HG02943 (cell line): ENCODE measurements at regions not wholly inside any gene's neighbourhood (a gene's known extent, or its start where the extent isn't known, plus 50 kb on each side); places are given as distances from the start of the nearest gene placed in this dataset.
"Not testable (repeated sequence)": the region's sequence is repeated elsewhere in the genome, so short reads cannot be mapped to it uniquely, and the experiment has no call there.

Source experiments
- ATAC-seq: cut with Tn5 transposase; IDR thresholded peaks from one replicate; pipeline ENCODE4 v1.9.1; 2021; ENCODE audit warnings: mild to moderate bottlenecking, low read depth, moderate library complexity; ENCODE audit not compliant: unreplicated experiment

- ATAC-seq: no peak
These were observed 223.1 kb upstream of the AKR1E2 start for GRCh38 chr10:4602764-4603491.

DNA sequence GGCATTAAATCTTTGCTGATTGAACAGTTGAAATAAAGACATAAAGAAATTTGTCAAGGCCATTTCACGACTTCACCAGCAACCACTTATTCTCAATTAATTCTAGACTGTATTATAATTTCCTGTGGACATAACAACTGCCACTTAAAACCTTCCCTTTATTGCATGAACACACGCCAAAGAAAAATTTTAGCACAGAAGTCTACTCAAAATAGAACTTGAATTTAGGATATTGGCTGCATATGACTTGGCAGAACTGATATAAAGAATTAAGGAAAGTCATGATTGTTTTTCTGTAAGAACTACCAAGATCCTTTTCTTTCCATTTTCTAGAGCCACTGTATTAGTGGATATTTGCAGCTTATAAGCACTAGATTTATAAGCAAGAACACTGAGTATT is 226.5 kb upstream of the AKR1E2 start:
- ATAC-seq: no peak

- not testable (repeated sequence) for ATAC-seq
These were observed 228.1 kb upstream of the AKR1E2 start for GRCh38 chr10:4597898-4598297.

DNA sequence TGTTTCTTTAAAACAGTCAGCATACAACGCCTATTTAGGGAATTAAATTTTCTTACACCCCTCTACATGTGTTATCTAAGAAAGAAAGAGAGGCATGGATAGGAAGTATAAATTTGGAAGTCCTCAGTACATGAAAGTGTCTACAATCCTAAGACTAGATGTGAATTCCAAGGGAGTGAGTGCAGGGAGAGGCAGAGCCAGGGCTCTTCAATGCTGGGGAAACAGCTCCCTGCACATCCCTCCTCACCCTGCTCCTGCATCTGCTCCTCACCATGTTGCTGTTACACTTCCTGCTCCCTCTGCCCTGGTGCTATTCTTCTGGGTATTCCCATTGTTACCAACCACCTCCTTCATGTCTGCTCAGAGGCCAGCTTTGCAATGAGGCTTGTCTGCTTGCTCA is 229.1 kb upstream of the AKR1E2 start:
- no peak for ATAC-seq

- no peak for ATAC-seq
These were observed 230.2 kb upstream of the AKR1E2 start for GRCh38 chr10:4595719-4596319.

- no peak for ATAC-seq
These were observed 235.2 kb upstream of the AKR1E2 start for GRCh38 chr10:4590807-4591206.

- ATAC-seq: no peak
These were observed 237.2 kb upstream of the AKR1E2 start for GRCh38 chr10:4588824-4589223.

DNA sequence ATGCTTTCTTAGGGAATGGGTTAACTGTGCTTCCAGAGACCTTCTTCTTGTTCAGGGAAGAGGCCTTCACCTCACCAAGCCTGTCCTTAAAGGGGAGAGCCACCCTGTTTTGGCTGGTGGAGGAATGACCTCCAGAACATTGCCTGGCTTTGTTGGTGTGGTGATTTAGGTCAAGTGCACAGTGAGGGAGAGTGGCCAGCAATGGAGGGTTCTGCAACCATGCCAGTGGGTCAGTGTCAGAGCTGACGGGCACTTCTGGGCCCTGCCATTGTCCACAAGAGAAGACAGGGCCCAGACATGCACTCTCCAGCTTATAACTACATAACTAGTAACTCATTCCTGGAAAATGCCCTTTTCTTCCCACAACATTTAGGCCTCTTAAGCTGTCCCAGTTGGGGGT is 238.5 kb upstream of the AKR1E2 start:
- no peak for ATAC-seq

DNA sequence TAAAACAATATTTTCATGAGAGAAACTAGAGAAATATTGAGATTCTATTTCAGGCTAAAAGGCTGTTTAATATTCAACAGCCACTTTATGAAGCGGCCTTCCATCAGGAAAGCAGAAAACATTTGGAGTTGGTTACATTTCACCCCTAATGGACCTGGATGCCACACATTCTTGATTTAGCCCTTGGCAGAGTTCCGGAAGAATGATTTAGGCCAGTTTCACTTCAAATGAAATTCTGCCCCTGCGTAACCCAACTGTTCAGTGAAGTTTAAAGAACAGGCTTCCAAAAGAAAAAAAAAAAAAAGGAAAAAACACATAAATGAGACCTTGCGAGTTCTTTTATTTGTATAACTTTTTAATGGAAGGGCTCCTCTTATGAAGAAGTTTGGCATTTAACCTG is 239.2 kb upstream of the AKR1E2 start:
- ATAC-seq: no peak

DNA sequence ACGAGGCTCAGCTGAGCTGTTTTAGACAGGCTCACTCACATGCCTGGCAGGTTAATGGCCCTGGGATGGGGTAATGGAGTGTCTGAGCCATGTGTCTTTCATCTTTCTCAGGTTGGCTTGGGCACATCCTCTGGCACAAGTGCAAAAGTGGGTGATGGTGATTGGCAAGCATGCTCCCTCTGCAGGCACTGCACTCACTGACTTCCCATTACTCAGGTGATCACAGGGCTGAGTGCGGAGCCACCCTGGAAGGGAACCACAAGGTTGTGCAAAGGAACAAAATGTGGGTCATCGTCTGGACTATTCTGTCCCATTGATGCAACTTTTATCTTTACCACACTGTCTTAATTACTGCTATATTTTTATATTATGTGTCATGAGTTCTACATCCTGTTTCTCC is 244.1 kb upstream of the AKR1E2 start:
- ATAC-seq: no peak

GRCh38 chr10:4579844-4580243 is 246.2 kb upstream of the AKR1E2 start:
- ATAC-seq: no peak

GRCh38 chr10:4576206-4576605 is 249.8 kb upstream of the AKR1E2 start:
- no peak for ATAC-seq

DNA sequence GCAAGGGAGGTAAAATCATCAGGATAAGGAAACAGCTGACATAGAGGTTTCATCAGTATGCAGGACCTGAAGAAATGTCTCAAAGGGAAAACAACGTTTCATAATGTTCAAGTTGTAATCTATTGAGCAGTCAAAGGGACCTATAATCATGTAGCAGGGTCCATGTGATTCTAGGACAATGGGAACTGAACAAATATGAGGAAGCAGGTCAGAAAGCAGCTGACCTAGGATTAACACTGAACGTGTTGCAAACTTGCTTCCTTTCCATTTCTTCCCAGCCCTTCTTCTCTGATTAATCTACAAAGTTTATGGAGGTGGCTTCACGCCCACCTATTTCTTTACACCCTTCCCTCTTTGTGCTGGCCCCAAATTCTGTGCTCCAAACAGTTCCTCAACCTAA is 256.9 kb upstream of the AKR1E2 start:
- ATAC-seq: no peak

- ATAC-seq: no peak
These were observed 257.3 kb upstream of the AKR1E2 start for GRCh38 chr10:4568731-4569130.

DNA sequence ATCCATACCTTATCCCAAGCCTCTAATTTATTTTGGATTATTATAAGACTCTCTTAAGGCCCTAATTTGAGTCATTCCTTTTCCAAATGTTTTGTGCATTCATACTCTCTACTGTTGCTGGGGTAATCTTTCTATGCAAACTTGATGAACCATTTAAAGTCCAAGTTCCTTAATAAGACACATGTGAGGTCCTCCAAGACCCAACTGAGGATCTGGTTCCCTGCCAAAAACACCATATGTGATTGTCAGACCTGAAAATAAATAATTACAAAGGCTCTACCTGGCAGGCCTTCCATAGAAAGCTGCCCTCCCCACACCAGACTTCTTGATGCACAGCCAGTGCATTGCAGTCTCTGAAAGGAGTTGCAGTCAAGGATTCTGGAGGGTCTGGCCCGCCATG is 257.9 kb upstream of the AKR1E2 start:
- no peak for ATAC-seq

- ATAC-seq: no peak
These were observed 258.4 kb upstream of the AKR1E2 start for GRCh38 chr10:4567637-4568036.

DNA sequence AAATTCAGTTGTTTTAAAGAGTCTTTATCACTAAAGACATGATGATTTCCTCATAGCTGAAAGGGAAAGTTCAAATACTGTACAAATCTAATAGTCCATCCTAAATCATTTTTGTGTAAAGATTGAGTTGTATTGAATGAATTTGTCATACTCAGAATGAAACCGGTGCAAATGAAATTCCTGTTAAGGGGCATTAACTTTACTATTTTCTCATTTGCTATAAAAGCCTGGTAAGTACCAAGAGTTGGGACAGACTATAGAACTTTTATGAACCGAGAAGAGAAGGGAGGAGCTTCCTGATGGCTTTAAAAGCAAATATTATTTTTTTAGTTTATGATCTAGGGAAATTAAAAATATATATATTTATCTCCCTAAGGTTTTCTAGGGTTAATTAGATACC is 260.0 kb upstream of the AKR1E2 start:
- no peak for ATAC-seq

GRCh38 chr10:4561296-4561695 is 264.7 kb upstream of the AKR1E2 start:
- no peak for ATAC-seq

DNA sequence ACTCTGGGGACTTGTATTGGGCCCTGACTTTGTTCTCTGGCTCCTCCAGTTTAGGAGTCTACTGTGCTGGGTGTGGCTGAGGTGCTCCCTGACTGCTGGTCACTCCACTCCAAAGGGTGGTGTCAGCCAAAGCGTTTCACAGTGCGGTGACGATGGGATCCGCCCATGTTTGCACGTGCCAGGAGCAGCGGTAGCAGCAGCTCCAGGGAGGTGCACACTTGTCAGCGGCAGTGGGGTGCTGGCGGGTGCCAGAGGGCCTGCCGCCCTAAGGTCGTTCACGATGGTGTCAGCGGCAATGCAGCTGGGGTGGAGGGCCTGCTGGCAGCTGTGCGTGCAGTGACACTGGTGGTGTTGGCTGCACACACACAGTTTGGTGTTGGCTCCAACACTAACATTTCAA is 268.5 kb upstream of the AKR1E2 start:
- no peak for ATAC-seq

GRCh38 chr10:4556527-4556926 is 269.5 kb upstream of the AKR1E2 start:
- ATAC-seq: no peak

- no peak for ATAC-seq
These were observed 270.1 kb upstream of the AKR1E2 start for GRCh38 chr10:4555920-4556319.

GRCh38 chr10:4549139-4549653 is 276.8 kb upstream of the AKR1E2 start:
- no peak for ATAC-seq
